Peyer's patch (tissue), 4 donors: ENCODE measurements at regions not wholly inside any gene's neighbourhood (a gene's known extent, or its start where the extent isn't known, plus 50 kb on each side); places are given as distances from the start of the nearest gene placed in this dataset.

Source experiments
- DNase-seq, 3 donors: peaks; one replicate each; pipeline ENCODE4 v3.0.0-alpha.2; 2017 to 2019
- H3K27ac ChIP-seq, 4 donors: fragments of 200-600 bp; sonication (generic); one replicate each; pipeline ENCODE4 v1.5.1; 2016 to 2019
- H3K27me3 ChIP-seq, 2 donors: fragments of 200-600 bp; sonication (generic); one replicate each; pipeline ENCODE4 v1.5.1; 2019
- H3K36me3 ChIP-seq, 3 donors: fragments of 200-600 bp; sonication (generic); one replicate each; pipeline ENCODE4 v1.5.1; 2016 to 2019
- H3K4me1 ChIP-seq, 4 donors: fragments of 200-600 bp; sonication (generic); one replicate each; pipeline ENCODE4 v1.5.1; 2016 to 2019
- H3K4me3 ChIP-seq, 4 donors: fragments of 200-600 bp; sonication (generic); 1 replicate in 3 of 4; 2 replicates in 1 of 4; pipeline ENCODE4 v1.5.1; 2016 to 2019; ENCODE audit warnings: mild to moderate bottlenecking in 1 of 4
- H3K9me3 ChIP-seq, 4 donors: fragments of 200-600 bp; sonication (generic); one replicate each; pipeline ENCODE4 v1.5.1; 2016 to 2019; ENCODE audit warnings: mild to moderate bottlenecking in 1 of 4
- POLR2A ChIP-seq, 2 donors: fragments of 450-650 bp; IDR thresholded peaks; one replicate each; pipeline ENCODE4 v1.5.1; 2017; ENCODE audit warnings: antibody characterized with exemption in 2 of 2, mild to moderate bottlenecking in 2 of 2, moderate library complexity in 2 of 2
- TF ChIP-seq, protein P1 (sequence below), 6 experiments: fragments of 450-650 bp in 4 of 6; fragments of 200-600 bp in 2 of 6; sonication (generic) in 1 of 6; IDR thresholded peaks; one replicate each; pipeline ENCODE4 v1.5.1; 2017 to 2019; ENCODE audit warnings: antibody characterized with exemption in 6 of 6, mild to moderate bottlenecking in 3 of 6, moderate library complexity in 1 of 6

DNA sequence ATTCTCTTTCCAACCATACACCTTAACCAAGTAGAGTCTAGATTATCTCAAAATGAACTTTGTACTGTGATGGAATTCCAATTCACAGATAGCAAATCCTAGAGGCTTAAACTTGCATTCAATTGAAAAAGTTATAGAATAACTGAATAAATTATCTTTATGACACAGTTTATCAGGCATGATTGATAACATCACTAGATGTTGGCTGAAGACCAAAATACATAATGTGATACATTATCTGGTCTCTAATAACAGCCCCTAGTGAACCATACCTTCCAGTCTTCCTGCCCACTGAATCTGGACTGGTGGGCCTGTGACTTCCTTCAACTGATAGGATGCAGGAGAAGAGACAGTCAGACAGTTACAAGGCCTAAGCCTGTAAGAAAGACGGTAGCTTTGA is 165.2 kb upstream of the CMC1 start:
- H3K4me1 ChIP-seq, result peaks cover 0 to 5% (median 0%) of the 10 kb centered on the region in 4 donors
- H3K4me3 ChIP-seq, result no peak overlapping the region
- no peaks in the 10 kb centered on the region for H3K36me3 ChIP-seq
- no peaks in the 10 kb centered on the region for H3K9me3 ChIP-seq
- H3K27ac ChIP-seq, result no peak overlapping the region
- H3K27me3 ChIP-seq, result no peaks in the 10 kb centered on the region
- TF ChIP-seq, protein P1, sequence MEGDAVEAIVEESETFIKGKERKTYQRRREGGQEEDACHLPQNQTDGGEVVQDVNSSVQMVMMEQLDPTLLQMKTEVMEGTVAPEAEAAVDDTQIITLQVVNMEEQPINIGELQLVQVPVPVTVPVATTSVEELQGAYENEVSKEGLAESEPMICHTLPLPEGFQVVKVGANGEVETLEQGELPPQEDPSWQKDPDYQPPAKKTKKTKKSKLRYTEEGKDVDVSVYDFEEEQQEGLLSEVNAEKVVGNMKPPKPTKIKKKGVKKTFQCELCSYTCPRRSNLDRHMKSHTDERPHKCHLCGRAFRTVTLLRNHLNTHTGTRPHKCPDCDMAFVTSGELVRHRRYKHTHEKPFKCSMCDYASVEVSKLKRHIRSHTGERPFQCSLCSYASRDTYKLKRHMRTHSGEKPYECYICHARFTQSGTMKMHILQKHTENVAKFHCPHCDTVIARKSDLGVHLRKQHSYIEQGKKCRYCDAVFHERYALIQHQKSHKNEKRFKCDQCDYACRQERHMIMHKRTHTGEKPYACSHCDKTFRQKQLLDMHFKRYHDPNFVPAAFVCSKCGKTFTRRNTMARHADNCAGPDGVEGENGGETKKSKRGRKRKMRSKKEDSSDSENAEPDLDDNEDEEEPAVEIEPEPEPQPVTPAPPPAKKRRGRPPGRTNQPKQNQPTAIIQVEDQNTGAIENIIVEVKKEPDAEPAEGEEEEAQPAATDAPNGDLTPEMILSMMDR (IDR thresholded peaks at IDR 0.05), result no peak
- no peak for TF ChIP-seq POLR2A (IDR thresholded peaks at IDR 0.05)
- no peak for DNase-seq

DNA sequence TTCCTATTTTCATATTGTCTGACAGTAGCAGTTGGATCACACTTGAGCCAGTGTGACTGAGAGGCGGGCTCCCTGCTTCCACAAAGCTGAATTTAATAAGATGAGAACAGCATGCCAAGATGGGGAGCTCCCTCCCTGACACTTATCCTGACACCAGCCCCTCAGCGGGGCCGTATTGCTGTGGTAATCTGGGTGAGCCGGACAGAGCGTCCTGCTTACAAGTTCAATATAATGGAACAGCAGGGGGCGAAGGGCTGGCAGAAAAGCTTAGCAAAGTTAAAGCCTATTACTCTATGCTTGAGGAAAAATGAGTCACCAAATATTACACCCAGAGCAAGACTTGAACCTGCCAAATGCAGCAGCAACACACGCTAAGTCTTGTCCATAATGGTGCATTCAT is 163.8 kb upstream of the CMC1 start:
- H3K9me3 ChIP-seq, result no peaks in the 10 kb centered on the region
- DNase-seq, result no peak
- no peak overlapping the region for H3K27ac ChIP-seq
- no peaks in the 10 kb centered on the region for H3K36me3 ChIP-seq
- H3K27me3 ChIP-seq, result no peaks in the 10 kb centered on the region
- TF ChIP-seq POLR2A (IDR thresholded peaks at IDR 0.05), result no peak
- TF ChIP-seq, protein P1 (IDR thresholded peaks at IDR 0.05), result no peak
- H3K4me1 ChIP-seq, result peaks cover 0 to 5% (median 0%) of the 10 kb centered on the region in 4 donors
- H3K4me3 ChIP-seq, result no peak overlapping the region

DNA sequence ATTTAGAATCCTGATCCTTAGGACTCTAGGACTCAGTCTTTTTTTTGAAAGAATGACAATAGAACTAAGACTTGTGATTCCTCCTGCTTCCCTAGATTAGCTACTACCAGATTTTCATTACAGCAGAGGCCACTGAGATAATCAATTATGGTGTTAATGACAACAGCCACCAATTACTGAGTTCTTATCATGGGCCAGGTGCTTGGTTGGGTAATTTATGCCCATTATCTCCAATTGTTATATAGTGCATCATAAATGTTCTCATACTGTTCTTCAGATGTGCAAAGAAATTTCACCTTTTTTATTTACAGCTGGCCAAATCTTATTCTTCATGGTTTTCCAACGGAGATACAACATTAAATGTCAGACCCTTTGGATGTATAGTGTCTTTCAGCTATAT is 162.9 kb upstream of the CMC1 start:
- TF ChIP-seq, protein P1 (IDR thresholded peaks at IDR 0.05), result no peak
- no peak for TF ChIP-seq POLR2A (IDR thresholded peaks at IDR 0.05)
- no peaks in the 10 kb centered on the region for H3K27me3 ChIP-seq
- H3K27ac ChIP-seq, result no peak overlapping the region
- no peak for DNase-seq
- H3K4me1 ChIP-seq, result peaks cover 0 to 5% (median 0%) of the 10 kb centered on the region in 4 donors
- H3K4me3 ChIP-seq, result no peak overlapping the region
- H3K36me3 ChIP-seq, result no peaks in the 10 kb centered on the region
- no peaks in the 10 kb centered on the region for H3K9me3 ChIP-seq

DNA sequence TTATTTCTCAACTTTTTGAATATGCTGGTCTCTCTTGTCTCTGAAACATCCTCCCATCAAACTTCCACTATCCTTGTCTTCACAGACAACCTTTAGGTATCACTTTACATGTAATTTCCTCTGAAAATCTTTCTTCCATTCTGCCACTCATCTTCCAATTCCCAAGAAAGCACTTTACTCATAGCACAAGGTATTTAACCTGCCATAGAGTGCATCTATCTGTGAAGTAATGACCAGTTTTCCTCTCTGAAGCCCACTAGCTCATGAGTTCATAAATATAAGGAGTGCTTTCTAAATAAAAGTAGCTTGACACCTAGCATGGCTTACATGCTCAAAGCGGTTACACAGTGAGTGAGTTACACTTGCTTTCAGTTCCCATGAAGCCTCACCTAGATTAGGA is 160.7 kb upstream of the CMC1 start:
- Histone ChIP-seq H3K9me3 (no peaks in the 10 kb centered on the region), H3K4me1 (peaks cover 0 to 3% (median 0%) of the 10 kb centered on the region in 4 donors)

DNA sequence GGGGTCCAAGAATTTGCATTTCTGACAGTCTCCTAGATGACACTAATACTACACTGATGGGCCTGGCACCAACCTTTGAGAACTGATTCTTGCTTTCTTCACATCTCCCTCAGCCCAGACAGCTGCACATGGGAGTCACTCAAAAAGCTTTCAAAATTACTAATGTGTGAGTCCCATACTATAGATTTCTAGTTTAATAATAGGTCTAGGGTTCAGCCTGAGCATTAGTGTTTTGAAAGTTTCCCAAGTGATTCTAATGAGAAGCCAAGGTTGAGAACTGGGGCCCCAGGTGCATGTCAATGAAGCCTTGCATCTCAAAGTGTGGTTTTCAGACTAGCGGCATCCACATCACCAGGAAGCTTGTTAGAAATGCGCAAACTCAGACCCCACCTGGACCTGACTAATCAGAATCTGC is 159.9 kb upstream of the CMC1 start:
- no peaks in the 10 kb centered on the region for H3K4me1 ChIP-seq
- H3K27ac ChIP-seq, result no peak overlapping the region
- no peaks in the 10 kb centered on the region for H3K9me3 ChIP-seq
- TF ChIP-seq, protein P1 (IDR thresholded peaks at IDR 0.05), result no peak
- no peak for TF ChIP-seq POLR2A (IDR thresholded peaks at IDR 0.05)
- no peaks in the 10 kb centered on the region for H3K36me3 ChIP-seq
- no peak overlapping the region for H3K4me3 ChIP-seq
- H3K27me3 ChIP-seq, result no peaks in the 10 kb centered on the region
- no peak for DNase-seq

More for the DNA sequence above, 160.7 kb upstream of the CMC1 start:
- Histone ChIP-seq H3K27me3 (no peaks in the 10 kb centered on the region), H3K27ac (no peak overlapping the region), H3K36me3 (no peaks in the 10 kb centered on the region), H3K4me3 (no peak overlapping the region)
- TF ChIP-seq POLR2A (IDR thresholded peaks at IDR 0.05), result no peak
- TF ChIP-seq, protein P1 (IDR thresholded peaks at IDR 0.05), result no peak
- DNase-seq, result no peak

DNA sequence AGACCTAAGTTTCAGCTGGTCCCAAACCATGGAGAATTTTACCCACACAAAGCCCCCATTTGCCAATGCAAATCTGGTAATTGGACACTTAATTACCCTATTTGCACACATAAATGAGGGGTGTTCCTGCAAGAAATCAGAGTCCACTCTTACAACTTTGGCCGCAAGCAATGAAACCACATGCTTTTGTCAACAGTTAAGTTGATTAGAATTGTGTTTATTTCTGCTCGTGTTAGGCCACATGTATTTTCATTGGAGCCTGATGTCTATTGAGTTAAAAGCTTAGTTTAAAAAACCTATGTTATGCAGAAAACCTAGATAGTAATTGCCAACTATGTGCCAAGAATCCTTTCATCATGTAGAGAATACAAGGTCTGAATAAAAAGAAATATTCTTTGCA is 153.8 kb upstream of the CMC1 start:
- no peak overlapping the region for H3K27ac ChIP-seq
- no peaks in the 10 kb centered on the region for H3K9me3 ChIP-seq
- no peaks in the 10 kb centered on the region for H3K27me3 ChIP-seq
- no peaks in the 10 kb centered on the region for H3K4me1 ChIP-seq
- H3K4me3 ChIP-seq, result no peak overlapping the region
- no peaks in the 10 kb centered on the region for H3K36me3 ChIP-seq
- no peak for DNase-seq
- TF ChIP-seq POLR2A (IDR thresholded peaks at IDR 0.05), result no peak
- TF ChIP-seq, protein P1 (IDR thresholded peaks at IDR 0.05), result no peak
